ENCODE measurements at regions not wholly inside any gene's neighbourhood (a gene's known extent, or its start where the extent isn't known, plus 50 kb on each side); places are given as distances from the start of the nearest gene placed in this dataset.
"Not testable (repeated sequence)": the region's sequence is repeated elsewhere in the genome, so short reads cannot be mapped to it uniquely, and the experiment has no call there.

- Histone ChIP-seq H3K4me3 (ENCODE audit: low read length) (peak overlapping the region; percentile 24), H3K9me3 (ENCODE audit: control insufficient read depth, low read depth, low read length) (no peaks in the 10 kb centered on the region), H3K9ac (ENCODE audit: low read length) (no peak overlapping the region)
Measured at GRCh38 chr5:174920906-174921550, 196.6 kb downstream of the MSX2 start.

GRCh38 chr5:174919351-174919750 is 195.0 kb downstream of the MSX2 start:
- H3K27ac ChIP-seq (ENCODE audit: low read length), result no peak overlapping the region
- no peak overlapping the region for H3K4me3 ChIP-seq (ENCODE audit: low read length)
- H3K9ac ChIP-seq (ENCODE audit: low read length), result no peak overlapping the region
- no peaks in the 10 kb centered on the region for H3K9me3 ChIP-seq (ENCODE audit: control insufficient read depth, low read depth, low read length)
- peaks cover 25% of the 10 kb centered on the region for H3K4me1 ChIP-seq (ENCODE audit: control insufficient read depth, low read depth, low read length)
- no peaks in the 10 kb centered on the region for H3K27me3 ChIP-seq (ENCODE audit: control insufficient read depth, insufficient read depth, low read length)
- H3K36me3 ChIP-seq (ENCODE audit: control insufficient read depth, low read depth, low read length), result no peaks in the 10 kb centered on the region

More at GRCh38 chr5:174920906-174921550, 196.6 kb downstream of the MSX2 start:
- Histone ChIP-seq H3K27ac (ENCODE audit: low read length) (no peak overlapping the region), H3K36me3 (ENCODE audit: control insufficient read depth, low read depth, low read length) (no peaks in the 10 kb centered on the region), H3K27me3 (ENCODE audit: control insufficient read depth, insufficient read depth, low read length) (no peaks in the 10 kb centered on the region), H3K4me1 (ENCODE audit: control insufficient read depth, low read depth, low read length) (peaks cover 25% of the 10 kb centered on the region)

- no peaks in the 10 kb centered on the region for H3K27me3 ChIP-seq (ENCODE audit: control insufficient read depth, insufficient read depth, low read length)
- no peaks in the 10 kb centered on the region for H3K36me3 ChIP-seq (ENCODE audit: control insufficient read depth, low read depth, low read length)
- H3K27ac ChIP-seq (ENCODE audit: low read length), result no peak overlapping the region
- no peak overlapping the region for H3K4me3 ChIP-seq (ENCODE audit: low read length)
- H3K9me3 ChIP-seq (ENCODE audit: control insufficient read depth, low read depth, low read length), result no peaks in the 10 kb centered on the region
- no peak overlapping the region for H3K9ac ChIP-seq (ENCODE audit: low read length)
- peaks cover 25% of the 10 kb centered on the region for H3K4me1 ChIP-seq (ENCODE audit: control insufficient read depth, low read depth, low read length)
Measured at GRCh38 chr5:174918655-174919054, 194.3 kb downstream of the MSX2 start.

GRCh38 chr5:174917976-174918554 is 193.7 kb downstream of the MSX2 start:
- no peak overlapping the region for H3K9ac ChIP-seq (ENCODE audit: low read length)
- no peaks in the 10 kb centered on the region for H3K9me3 ChIP-seq (ENCODE audit: control insufficient read depth, low read depth, low read length)
- H3K4me3 ChIP-seq (ENCODE audit: low read length), result no peak overlapping the region
- H3K4me1 ChIP-seq (ENCODE audit: control insufficient read depth, low read depth, low read length), result peaks cover 25% of the 10 kb centered on the region
- H3K27ac ChIP-seq (ENCODE audit: low read length), result no peak overlapping the region
- H3K36me3 ChIP-seq (ENCODE audit: control insufficient read depth, low read depth, low read length), result no peaks in the 10 kb centered on the region
- H3K27me3 ChIP-seq (ENCODE audit: control insufficient read depth, insufficient read depth, low read length), result no peaks in the 10 kb centered on the region

- H3K36me3 ChIP-seq (ENCODE audit: control insufficient read depth, low read depth, low read length); H3K9ac ChIP-seq (ENCODE audit: low read length); H3K4me3 ChIP-seq (ENCODE audit: low read length); H3K27ac ChIP-seq (ENCODE audit: low read length); H3K9me3 ChIP-seq (ENCODE audit: control insufficient read depth, low read depth, low read length); H3K27me3 ChIP-seq (ENCODE audit: control insufficient read depth, insufficient read depth, low read length): not testable (repeated sequence)
- H3K4me1 ChIP-seq (ENCODE audit: control insufficient read depth, low read depth, low read length), result peaks cover 25% of the 10 kb centered on the region
Measured at GRCh38 chr5:174917435-174917834, 193.1 kb downstream of the MSX2 start.

- not testable (repeated sequence) for H3K4me3 ChIP-seq (ENCODE audit: low read length); H3K27ac ChIP-seq (ENCODE audit: low read length); H3K9ac ChIP-seq (ENCODE audit: low read length)
Measured at GRCh38 chr5:174916924-174917323, 192.5 kb downstream of the MSX2 start.

GRCh38 chr5:174916227-174916626 is 191.8 kb downstream of the MSX2 start:
- Histone ChIP-seq H3K4me1 (ENCODE audit: control insufficient read depth, low read depth, low read length) (peaks cover 19% of the 10 kb centered on the region), H3K36me3 (ENCODE audit: control insufficient read depth, low read depth, low read length) (no peaks in the 10 kb centered on the region), H3K27me3 (ENCODE audit: control insufficient read depth, insufficient read depth, low read length) (no peaks in the 10 kb centered on the region), H3K4me3 (ENCODE audit: low read length) (no peak overlapping the region), H3K9ac (ENCODE audit: low read length) (no peak overlapping the region), H3K27ac (ENCODE audit: low read length) (no peak overlapping the region), H3K9me3 (ENCODE audit: control insufficient read depth, low read depth, low read length) (no peaks in the 10 kb centered on the region)

More at GRCh38 chr5:174916924-174917323, 192.5 kb downstream of the MSX2 start:
- H3K4me1 ChIP-seq (ENCODE audit: control insufficient read depth, low read depth, low read length), result peaks cover 25% of the 10 kb centered on the region
- not testable (repeated sequence) for H3K27me3 ChIP-seq (ENCODE audit: control insufficient read depth, insufficient read depth, low read length); H3K9me3 ChIP-seq (ENCODE audit: control insufficient read depth, low read depth, low read length); H3K36me3 ChIP-seq (ENCODE audit: control insufficient read depth, low read depth, low read length)

GRCh38 chr5:174911118-174911517 is 186.7 kb downstream of the MSX2 start:
- Histone ChIP-seq H3K27ac (ENCODE audit: low read length) (no peak overlapping the region), H3K9me3 (ENCODE audit: control insufficient read depth, low read depth, low read length) (no peaks in the 10 kb centered on the region), H3K4me3 (ENCODE audit: low read length) (no peak overlapping the region), H3K4me1 (ENCODE audit: control insufficient read depth, low read depth, low read length) (no peaks in the 10 kb centered on the region), H3K36me3 (ENCODE audit: control insufficient read depth, low read depth, low read length) (no peaks in the 10 kb centered on the region), H3K27me3 (ENCODE audit: control insufficient read depth, insufficient read depth, low read length) (peaks cover 7% of the 10 kb centered on the region), H3K9ac (ENCODE audit: low read length) (no peak overlapping the region)

- Histone ChIP-seq H3K4me3 (ENCODE audit: low read length) (no peak overlapping the region), H3K36me3 (ENCODE audit: control insufficient read depth, low read depth, low read length) (no peaks in the 10 kb centered on the region), H3K9ac (ENCODE audit: low read length) (no peak overlapping the region), H3K9me3 (ENCODE audit: control insufficient read depth, low read depth, low read length) (no peaks in the 10 kb centered on the region), H3K27me3 (ENCODE audit: control insufficient read depth, insufficient read depth, low read length) (peaks cover 7% of the 10 kb centered on the region), H3K27ac (ENCODE audit: low read length) (no peak overlapping the region), H3K4me1 (ENCODE audit: control insufficient read depth, low read depth, low read length) (no peaks in the 10 kb centered on the region)
Measured at GRCh38 chr5:174910245-174910737, 185.9 kb downstream of the MSX2 start.

- no peaks in the 10 kb centered on the region for H3K4me1 ChIP-seq (ENCODE audit: control insufficient read depth, low read depth, low read length)
- no peak overlapping the region for H3K9ac ChIP-seq (ENCODE audit: low read length)
- no peak overlapping the region for H3K27ac ChIP-seq (ENCODE audit: low read length)
- H3K4me3 ChIP-seq (ENCODE audit: low read length), result no peak overlapping the region
- H3K36me3 ChIP-seq (ENCODE audit: control insufficient read depth, low read depth, low read length), result no peaks in the 10 kb centered on the region
- no peaks in the 10 kb centered on the region for H3K9me3 ChIP-seq (ENCODE audit: control insufficient read depth, low read depth, low read length)
- H3K27me3 ChIP-seq (ENCODE audit: control insufficient read depth, insufficient read depth, low read length), result no peaks in the 10 kb centered on the region
Measured at GRCh38 chr5:174903172-174903732, 178.9 kb downstream of the MSX2 start.

GRCh38 chr5:174901336-174901735 is 177.0 kb downstream of the MSX2 start:
- H3K36me3 ChIP-seq (ENCODE audit: control insufficient read depth, low read depth, low read length), result no peaks in the 10 kb centered on the region
- H3K9me3 ChIP-seq (ENCODE audit: control insufficient read depth, low read depth, low read length), result no peaks in the 10 kb centered on the region
- H3K4me3 ChIP-seq (ENCODE audit: low read length), result no peak overlapping the region
- H3K4me1 ChIP-seq (ENCODE audit: control insufficient read depth, low read depth, low read length), result no peaks in the 10 kb centered on the region
- H3K9ac ChIP-seq (ENCODE audit: low read length), result no peak overlapping the region
- no peaks in the 10 kb centered on the region for H3K27me3 ChIP-seq (ENCODE audit: control insufficient read depth, insufficient read depth, low read length)
- no peak overlapping the region for H3K27ac ChIP-seq (ENCODE audit: low read length)

Measured in iPS-18a (cell line).